ENCODE measurements at regions not wholly inside any gene's neighbourhood (a gene's known extent, or its start where the extent isn't known, plus 50 kb on each side); places are given as distances from the start of the nearest gene placed in this dataset.

GRCh38 chr4:136867465-136867864, 664.8 kb downstream of the PCDH18 start:
- TF ChIP-seq SPI1 (IDR thresholded peaks at IDR 0.05; ENCODE audit: borderline replicate concordance, low read depth): no peak
- TF ChIP-seq CTCF (IDR thresholded peaks at IDR 0.05; ENCODE audit: insufficient read depth, low read length): no peak

Data from HL-60 (cell line).